T-cell (primary cell): ENCODE measurements at regions not wholly inside any gene's neighbourhood (a gene's known extent, or its start where the extent isn't known, plus 50 kb on each side); places are given as distances from the start of the nearest gene placed in this dataset.

Experiments used
- ATAC-seq, 4 experiments: fragments of 200-7000 bp in 3 of 4; fragments of 150-1000 bp in 1 of 4; cut with Tn5 transposase; replicated peaks in 1 of 4; 1 replicate in 3 of 4; 2 replicates in 1 of 4; pipeline ENCODE4 v1.10.0; 2021; ENCODE audit warnings: moderate library complexity in 3 of 4, mild to moderate bottlenecking in 2 of 4, moderate number of reproducible peaks in 1 of 4
- CTCF ChIA-PET, 2 donors: fragments of 300-600 bp; sonication (Branson Sonifier 250); formaldehyde crosslinking; loops; one replicate each; lab custom pipeline; 2022; ENCODE audit warnings: antibody characterized with exemption in 2 of 2; lab: Charles Lee
- POLR2A ChIA-PET, 2 donors: fragments of 300-600 bp; sonication (Branson Sonifier 250); formaldehyde crosslinking; loops; one replicate each; lab custom pipeline; 2022; ENCODE audit warnings: antibody characterized with exemption in 2 of 2; lab: Charles Lee
- DNase-seq, 35 experiments: peaks; one replicate each; pipeline versions ENCODE4 v3.0.0 to v3.0.0-alpha.2; 2013 to 2023
- H3K27ac ChIP-seq: one replicate; pipeline ENCODE4 v1.5.1; 2013; ENCODE audit warnings: low read length
- H3K27me3 ChIP-seq, 2 experiments: replicated peaks in 1 of 2; 1 replicate in 1 of 2; 2 replicates in 1 of 2; pipeline versions ENCODE4 v1.6.1 to v1.7.0; 2013; ENCODE audit warnings: low read length in 1 of 2, mixed read lengths in 1 of 2; ENCODE audit not compliant: control insufficient read depth in 2 of 2, insufficient read depth in 2 of 2; ENCODE audit errors: extremely low read depth in 1 of 2
- H3K36me3 ChIP-seq, 2 donors: 1 replicate in 1 of 2; 2 replicates in 1 of 2; pipeline versions ENCODE4 v1.6.1 to v1.7.0; 2013; ENCODE audit warnings: low read length in 1 of 2; ENCODE audit not compliant: control insufficient read depth in 2 of 2, insufficient read depth in 1 of 2; ENCODE audit errors: extremely low read depth in 1 of 2
- H3K4me1 ChIP-seq, 2 experiments: 1 replicate in 1 of 2; 2 replicates in 1 of 2; pipeline versions ENCODE4 v1.6.1 to v1.7.0; 2013; ENCODE audit warnings: low read length in 2 of 2, mixed read lengths in 1 of 2; ENCODE audit not compliant: insufficient read depth in 2 of 2, control insufficient read depth in 1 of 2; ENCODE audit errors: extremely low read depth in 1 of 2
- H3K4me3 ChIP-seq, 2 donors: 1 replicate in 1 of 2; 2 replicates in 1 of 2; pipeline versions ENCODE4 v1.5.1 to v1.7.0; 2013; ENCODE audit warnings: mild to moderate bottlenecking in 2 of 2, low read length in 1 of 2, moderate library complexity in 1 of 2; ENCODE audit not compliant: control insufficient read depth in 1 of 2; ENCODE audit errors: extremely low read depth in 1 of 2
- H3K9me3 ChIP-seq: 2 replicates; pipeline ENCODE4 v1.7.0; 2013
- H3K27ac Mint-ChIP-seq, 2 donors: one replicate each; pipeline ENCODE4 v1.8.0; 2020 to 2021; ENCODE audit warnings: mild to moderate bottlenecking in 2 of 2, mixed read lengths in 2 of 2
- H3K27me3 Mint-ChIP-seq, 2 donors: one replicate each; pipeline ENCODE4 v1.8.0; 2021 to 2022; ENCODE audit warnings: mixed read lengths in 2 of 2
- H3K36me3 Mint-ChIP-seq: one replicate; pipeline ENCODE4 v1.8.0; 2021; ENCODE audit warnings: mixed read lengths
- H3K4me1 Mint-ChIP-seq, 3 donors: one replicate each; pipeline ENCODE4 v1.8.0; 2020 to 2022; ENCODE audit warnings: mixed read lengths in 3 of 3, mild to moderate bottlenecking in 1 of 3
- H3K4me3 Mint-ChIP-seq, 3 donors: one replicate each; pipeline ENCODE4 v1.8.0; 2020 to 2022; ENCODE audit warnings: mild to moderate bottlenecking in 3 of 3, mixed read lengths in 3 of 3, moderate library complexity in 3 of 3
- H3K9me3 Mint-ChIP-seq, 3 donors: one replicate each; pipeline ENCODE4 v1.8.0; 2020 to 2022; ENCODE audit warnings: mixed read lengths in 3 of 3
- WGBS: methylation state at CpG from one replicate; pipeline ENCODE4 v1.1.5; 2013; ENCODE audit warnings: missing lambda C conversion rate; ENCODE audit not compliant: insufficient coverage; 5-methylcytosine and 5-hydroxymethylcytosine counted together

- no peak overlapping the region for H3K27ac Mint-ChIP-seq
- no peaks in the 10 kb centered on the region for H3K36me3 Mint-ChIP-seq
- Histone ChIP-seq H3K27me3 (peaks cover 6 to 26% of the 10 kb centered on the region in 2 experiments), H3K4me1 (no peaks in the 10 kb centered on the region), H3K36me3 (no peaks in the 10 kb centered on the region), H3K27ac (no peak overlapping the region), H3K9me3 (no peaks in the 10 kb centered on the region), H3K4me3 (no peak overlapping the region)
- ChIA-PET POLR2A (no interaction called here), CTCF (no interaction called here)
- H3K4me1 Mint-ChIP-seq, result peaks cover 0 to 2% (median 0%) of the 10 kb centered on the region in 3 donors
- no peak for ATAC-seq
- no peak for DNase-seq
- H3K27me3 Mint-ChIP-seq, result peaks cover 34 to 35% of the 10 kb centered on the region in 2 donors
- no peaks in the 10 kb centered on the region for H3K9me3 Mint-ChIP-seq
- WGBS, result 51% methylated on average over 11 of the region's 12 CpGs
- H3K4me3 Mint-ChIP-seq, result no peak overlapping the region
Observed at GRCh38 chr15:100759698-100760356, 119.8 kb upstream of the ALDH1A3 start.

GRCh38 chr15:100760357-100760903 is 119.2 kb upstream of the ALDH1A3 start:
- no CpG with 5 or more reads among the region's 6 CpGs for WGBS
- Mint-ChIP-seq H3K27me3 (peaks cover 32 to 38% of the 10 kb centered on the region in 2 donors), H3K36me3 (no peaks in the 10 kb centered on the region), H3K27ac (no peak overlapping the region), H3K4me3 (no peak overlapping the region), H3K9me3 (no peaks in the 10 kb centered on the region), H3K4me1 (peaks cover 0 to 2% (median 0%) of the 10 kb centered on the region in 3 donors)
- ChIA-PET POLR2A (no interaction called here), CTCF (interaction anchor here in 1 of 2 donors (0.6 kb wide), 1 partner anchor 35 kb away, joined by 10 read pairs; no protein-coding TSS in a partner anchor)
- Histone ChIP-seq H3K4me3 (no peak overlapping the region), H3K27ac (no peak overlapping the region), H3K36me3 (no peaks in the 10 kb centered on the region), H3K27me3 (peaks cover 3 to 31% of the 10 kb centered on the region in 2 experiments), H3K4me1 (no peaks in the 10 kb centered on the region), H3K9me3 (no peaks in the 10 kb centered on the region)
- ATAC-seq, result no peak
- no peak for DNase-seq

DNA sequence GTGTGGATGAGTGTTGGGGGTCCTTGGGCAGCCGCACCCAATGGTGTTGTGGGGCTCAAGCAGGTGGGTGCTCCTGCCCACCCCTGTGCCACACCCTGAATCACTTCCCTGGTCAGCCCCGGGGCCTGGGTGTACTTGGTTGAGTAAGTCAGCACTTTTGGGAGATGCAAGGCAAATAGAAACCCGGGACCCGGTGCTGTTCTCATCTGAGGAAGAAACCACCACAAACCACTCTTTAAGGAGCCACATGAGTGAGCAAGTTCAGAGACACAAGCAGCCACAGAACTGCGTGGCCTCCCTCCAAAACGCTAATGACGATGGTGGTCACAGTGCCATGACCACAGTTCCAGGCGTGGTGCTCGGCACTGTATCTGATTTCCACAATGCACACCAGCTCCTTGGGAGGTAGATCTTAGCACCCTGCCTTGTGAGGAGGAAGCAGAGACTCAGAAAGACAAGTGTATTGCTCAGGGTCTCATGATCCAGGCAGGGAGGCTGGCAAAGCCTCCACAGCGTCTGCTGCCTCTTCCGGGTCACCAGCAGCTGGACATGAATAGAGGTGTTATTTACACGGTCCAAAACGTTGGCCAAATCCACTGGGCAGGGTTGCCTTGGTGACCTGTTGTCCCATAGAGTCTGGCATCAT is 118.2 kb upstream of the ALDH1A3 start:
- no peak overlapping the region for H3K4me3 Mint-ChIP-seq
- H3K36me3 Mint-ChIP-seq, result no peaks in the 10 kb centered on the region
- Histone ChIP-seq H3K27me3 (peaks cover 3 to 32% of the 10 kb centered on the region in 2 experiments), H3K36me3 (no peaks in the 10 kb centered on the region), H3K27ac (no peak overlapping the region), H3K4me3 (no peak overlapping the region), H3K9me3 (no peaks in the 10 kb centered on the region), H3K4me1 (no peaks in the 10 kb centered on the region)
- H3K27me3 Mint-ChIP-seq, result peaks cover 36 to 39% of the 10 kb centered on the region in 2 donors
- POLR2A ChIA-PET, result no interaction called here
- no peak overlapping the region for H3K27ac Mint-ChIP-seq
- CTCF ChIA-PET, result interaction anchor here in 1 of 2 donors (0.6 kb wide), 1 partner anchor 35 kb away, joined by 10 read pairs; no protein-coding TSS in a partner anchor
- ATAC-seq (no peak), DNase-seq (no peak)
- H3K4me1 Mint-ChIP-seq, result peaks cover 0 to 2% (median 0%) of the 10 kb centered on the region in 3 donors
- H3K9me3 Mint-ChIP-seq, result no peaks in the 10 kb centered on the region
- WGBS, result 57% methylated on average over 8 of the region's 13 CpGs

DNA sequence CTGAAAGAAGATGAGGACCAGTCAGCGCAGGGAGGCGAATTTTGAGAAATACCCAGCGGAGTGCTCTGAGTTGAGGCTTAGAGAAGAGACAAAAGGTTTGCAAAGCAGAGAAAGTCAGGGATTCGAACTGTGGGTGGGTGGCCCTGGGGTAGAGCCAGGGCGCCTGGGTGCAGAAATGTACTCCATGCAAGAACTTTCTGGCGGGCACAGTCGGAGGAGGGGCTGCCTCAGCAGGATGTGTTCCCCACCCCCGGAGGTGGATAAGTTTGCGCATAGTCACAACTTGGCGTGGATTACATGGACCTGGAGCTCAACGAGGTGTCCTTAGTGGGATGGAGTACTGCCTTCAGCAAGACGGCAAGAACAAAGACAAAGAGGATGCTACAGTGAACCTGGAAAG is 117.3 kb upstream of the ALDH1A3 start:
- H3K36me3 ChIP-seq, result no peaks in the 10 kb centered on the region
- DNase-seq (no peak), ATAC-seq (no peak)
- WGBS, result 64% methylated on average over 12 of the region's 12 CpGs
- Mint-ChIP-seq H3K36me3 (no peaks in the 10 kb centered on the region), H3K27me3 (peaks cover 34 to 38% of the 10 kb centered on the region in 2 donors), H3K9me3 (no peaks in the 10 kb centered on the region), H3K27ac (no peak overlapping the region), H3K4me3 (no peak overlapping the region), H3K4me1 (peaks cover 0 to 2% (median 0%) of the 10 kb centered on the region in 3 donors)
- no peak overlapping the region for H3K27ac ChIP-seq
- H3K9me3 ChIP-seq, result no peaks in the 10 kb centered on the region
- H3K27me3 ChIP-seq, result peaks cover 3 to 38% of the 10 kb centered on the region in 2 experiments
- no peaks in the 10 kb centered on the region for H3K4me1 ChIP-seq
- ChIA-PET POLR2A (no interaction called here), CTCF (no interaction called here)
- no peak overlapping the region for H3K4me3 ChIP-seq

- CTCF ChIA-PET, result no interaction called here
- Mint-ChIP-seq H3K27ac (no peak overlapping the region), H3K27me3 (peaks cover 33 to 35% of the 10 kb centered on the region in 2 donors)
Observed at GRCh38 chr15:100762913-100763834, 116.5 kb upstream of the ALDH1A3 start.

More at GRCh38 chr15:100762913-100763834, 116.5 kb upstream of the ALDH1A3 start:
- POLR2A ChIA-PET, result no interaction called here
- no peak for DNase-seq
- no peaks in the 10 kb centered on the region for H3K9me3 ChIP-seq
- Mint-ChIP-seq H3K9me3 (no peaks in the 10 kb centered on the region), H3K36me3 (no peaks in the 10 kb centered on the region), H3K4me1 (peaks cover 0 to 2% (median 0%) of the 10 kb centered on the region in 3 donors), H3K4me3 (no peak overlapping the region)
- H3K27me3 ChIP-seq, result peaks cover 0 to 37% of the 10 kb centered on the region in 2 experiments
- H3K4me1 ChIP-seq, result no peaks in the 10 kb centered on the region
- no peak overlapping the region for H3K4me3 ChIP-seq
- H3K36me3 ChIP-seq, result no peaks in the 10 kb centered on the region
- no peak for ATAC-seq
- H3K27ac ChIP-seq, result no peak overlapping the region
- WGBS, result 50% methylated on average over 5 of the region's 10 CpGs
